C4-2B (cell line): ENCODE measurements at regions not wholly inside any gene's neighbourhood (a gene's known extent, or its start where the extent isn't known, plus 50 kb on each side); places are given as distances from the start of the nearest gene placed in this dataset.

Experiments
- H3K27ac ChIP-seq: fragments of 450-650 bp; 2 replicates; pipeline ENCODE4 v1.5.1; 2017
- CTCF ChIP-seq: fragments of 450-650 bp; conservative IDR thresholded peaks from 2 replicates; pipeline ENCODE4 v1.5.1; 2017; ENCODE audit warnings: mild to moderate bottlenecking
- ZFX ChIP-seq: fragments of 450-650 bp; IDR thresholded peaks from 2 replicates; pipeline ENCODE4 v1.6.1; 2017

GRCh38 chr6:138682704-138683527, 90.7 kb upstream of the CCDC28A start:
- no peak for TF ChIP-seq ZFX
- TF ChIP-seq CTCF = no peak
- H3K27ac ChIP-seq = no peak overlapping the region

- no peak overlapping the region for H3K27ac ChIP-seq
- TF ChIP-seq ZFX (no peak), CTCF (no peak)
These were observed 88.3 kb upstream of the CCDC28A start for GRCh38 chr6:138685257-138685656.

- TF ChIP-seq ZFX (no peak), CTCF (no peak)
- H3K27ac ChIP-seq = no peak overlapping the region
These were observed 87.8 kb upstream of the CCDC28A start for GRCh38 chr6:138685781-138686180.

GRCh38 chr6:138688580-138688979, 85.0 kb upstream of the CCDC28A start:
- TF ChIP-seq ZFX (no peak), CTCF (no peak)
- no peak overlapping the region for H3K27ac ChIP-seq

GRCh38 chr6:138689849-138690248, 83.7 kb upstream of the CCDC28A start:
- TF ChIP-seq CTCF = no peak
- no peak for TF ChIP-seq ZFX
- H3K27ac ChIP-seq = no peak overlapping the region

- TF ChIP-seq CTCF = no peak
- no peak for TF ChIP-seq ZFX
- H3K27ac ChIP-seq = no peak overlapping the region
These were observed 82.5 kb upstream of the CCDC28A start for GRCh38 chr6:138690975-138691594.

- TF ChIP-seq CTCF = no peak
- TF ChIP-seq ZFX = no peak
- H3K27ac ChIP-seq = peak overlapping the region; percentile 87
These were observed 81.9 kb upstream of the CCDC28A start for GRCh38 chr6:138691595-138692057.
